Body of pancreas (tissue), 4 donors: ENCODE measurements at regions not wholly inside any gene's neighbourhood (a gene's known extent, or its start where the extent isn't known, plus 50 kb on each side); places are given as distances from the start of the nearest gene placed in this dataset.

Experiments used
- ATAC-seq: fragments of 150-250 bp; one replicate; pipeline ENCODE4 v1.9.1; 2016
- DNase-seq, 4 donors: peaks; one replicate each; pipeline ENCODE4 v3.0.0-alpha.2; 2019
- H3K27ac ChIP-seq, 4 donors: fragments of 200-600 bp; sonication (generic); 1 replicate in 3 of 4; 2 replicates in 1 of 4; pipeline versions ENCODE4 v1.5.1 to v1.6.1; 2016 to 2019; ENCODE audit warnings: mild to moderate bottlenecking in 1 of 4, mixed read lengths in 1 of 4, moderate library complexity in 1 of 4
- H3K27me3 ChIP-seq, 2 donors: fragments of 200-600 bp; sonication (generic); one replicate each; pipeline ENCODE4 v1.6.0; 2016; ENCODE audit warnings: mild to moderate bottlenecking in 1 of 2
- H3K36me3 ChIP-seq, 2 donors: fragments of 200-600 bp; sonication (generic); replicated peaks in 1 of 2; 2 replicates each; pipeline ENCODE4 v1.5.1; 2016; ENCODE audit warnings: low read depth in 2 of 2; ENCODE audit not compliant: insufficient read depth in 1 of 2
- H3K4me1 ChIP-seq: fragments of 200-600 bp; sonication (generic); one replicate; pipeline ENCODE4 v1.6.0; 2016
- H3K4me3 ChIP-seq, 2 donors: fragments of 200-600 bp; sonication (generic); 1 replicate in 1 of 2; 2 replicates in 1 of 2; pipeline ENCODE4 v1.5.1; 2016 to 2019
- H3K9me3 ChIP-seq, 3 donors: fragments of 200-600 bp; sonication (generic); 1 replicate in 2 of 3; 2 replicates in 1 of 3; pipeline ENCODE4 v1.5.1; 2016
- POLR2A ChIP-seq, 3 donors: fragments of 450-650 bp; IDR thresholded peaks; one replicate each; pipeline ENCODE4 v1.6.1; 2016; ENCODE audit warnings: antibody characterized with exemption in 3 of 3, mild to moderate bottlenecking in 2 of 3
- WGBS, 2 donors: methylation state at CpG; one replicate each; pipeline ENCODE4 v1.1.5; 2017; 5-methylcytosine and 5-hydroxymethylcytosine counted together
- intact Hi-C: fragments of 100-400 bp; cut with DNase I; formaldehyde crosslinking; loops from one replicate; pipeline ENCODE4 v1.15.1; 2023
- TF ChIP-seq, protein P1 (sequence below), 7 experiments: fragments of 450-650 bp in 4 of 7; fragments of 200-600 bp in 3 of 7; sonication (generic) in 3 of 7; IDR thresholded peaks; one replicate each; pipeline ENCODE4 v1.5.1; 2016 to 2019; ENCODE audit warnings: antibody characterized with exemption in 7 of 7

DNA sequence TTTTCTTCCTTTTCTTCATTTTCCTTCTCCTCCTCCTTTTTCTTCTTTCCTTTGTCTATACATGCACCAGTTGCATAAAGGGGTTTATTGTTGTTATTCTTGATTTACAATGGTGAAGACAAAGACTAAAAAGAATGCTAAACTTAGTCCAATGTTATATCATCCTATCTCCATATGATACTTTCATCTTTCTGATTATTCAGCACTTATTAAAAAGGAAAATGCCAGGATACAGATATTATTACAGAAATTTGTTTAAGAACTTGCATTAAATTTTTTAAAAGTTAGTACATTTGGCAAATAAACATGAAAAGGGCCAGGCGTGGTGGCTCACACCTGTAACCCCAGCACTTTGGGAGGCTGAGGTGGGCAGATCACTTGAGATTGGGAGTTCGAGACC lies 1074.9 kb downstream of the EFNA5 start:
- TF ChIP-seq, protein P1, sequence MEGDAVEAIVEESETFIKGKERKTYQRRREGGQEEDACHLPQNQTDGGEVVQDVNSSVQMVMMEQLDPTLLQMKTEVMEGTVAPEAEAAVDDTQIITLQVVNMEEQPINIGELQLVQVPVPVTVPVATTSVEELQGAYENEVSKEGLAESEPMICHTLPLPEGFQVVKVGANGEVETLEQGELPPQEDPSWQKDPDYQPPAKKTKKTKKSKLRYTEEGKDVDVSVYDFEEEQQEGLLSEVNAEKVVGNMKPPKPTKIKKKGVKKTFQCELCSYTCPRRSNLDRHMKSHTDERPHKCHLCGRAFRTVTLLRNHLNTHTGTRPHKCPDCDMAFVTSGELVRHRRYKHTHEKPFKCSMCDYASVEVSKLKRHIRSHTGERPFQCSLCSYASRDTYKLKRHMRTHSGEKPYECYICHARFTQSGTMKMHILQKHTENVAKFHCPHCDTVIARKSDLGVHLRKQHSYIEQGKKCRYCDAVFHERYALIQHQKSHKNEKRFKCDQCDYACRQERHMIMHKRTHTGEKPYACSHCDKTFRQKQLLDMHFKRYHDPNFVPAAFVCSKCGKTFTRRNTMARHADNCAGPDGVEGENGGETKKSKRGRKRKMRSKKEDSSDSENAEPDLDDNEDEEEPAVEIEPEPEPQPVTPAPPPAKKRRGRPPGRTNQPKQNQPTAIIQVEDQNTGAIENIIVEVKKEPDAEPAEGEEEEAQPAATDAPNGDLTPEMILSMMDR (IDR thresholded peaks at IDR 0.05): no peak
- TF ChIP-seq POLR2A (IDR thresholded peaks at IDR 0.05): no peak
- no peak overlapping the region for H3K27ac ChIP-seq
- no peaks in the 10 kb centered on the region for H3K4me1 ChIP-seq
- no peaks in the 10 kb centered on the region for H3K27me3 ChIP-seq
- H3K36me3 ChIP-seq: no peaks in the 10 kb centered on the region
- 88 to 91% methylated on average over 2 of the region's 2 CpGs for WGBS, 2 donors
- ATAC-seq: no peak
- H3K9me3 ChIP-seq: no peaks in the 10 kb centered on the region
- no peak overlapping the region for H3K4me3 ChIP-seq
- no peak for DNase-seq
- intact Hi-C loops: no loop called here

DNA sequence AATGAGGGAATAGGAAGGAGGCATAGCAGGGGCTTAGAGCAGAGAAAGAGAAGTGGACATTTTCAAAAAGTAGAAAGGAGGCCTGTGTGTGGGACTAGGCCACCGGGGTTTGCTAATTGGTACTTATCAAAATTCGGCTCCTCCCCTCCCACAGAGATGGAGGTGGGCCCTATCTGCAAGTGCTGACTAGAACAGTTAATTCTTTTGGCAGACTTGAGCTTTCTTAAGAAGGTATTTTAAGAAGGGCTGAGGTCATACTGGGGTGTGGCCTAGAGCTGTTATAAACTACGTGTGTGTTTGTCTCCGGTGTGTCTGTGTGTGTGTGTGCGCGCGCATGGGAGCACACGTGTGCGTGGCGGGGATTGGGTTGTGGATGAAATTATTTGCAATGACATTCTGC lies 1086.5 kb downstream of the EFNA5 start:
- H3K4me3 ChIP-seq: no peak overlapping the region
- DNase-seq (no peak), ATAC-seq (no peak)
- no peaks in the 10 kb centered on the region for H3K36me3 ChIP-seq
- TF ChIP-seq POLR2A (IDR thresholded peaks at IDR 0.05): no peak
- TF ChIP-seq, protein P1 (IDR thresholded peaks at IDR 0.05): no peak
- no peaks in the 10 kb centered on the region for H3K27me3 ChIP-seq
- WGBS, 2 donors: 69 to 81% methylated on average over 10 of the region's 10 CpGs
- no peak overlapping the region for H3K27ac ChIP-seq
- H3K9me3 ChIP-seq: no peaks in the 10 kb centered on the region
- H3K4me1 ChIP-seq: no peaks in the 10 kb centered on the region
- intact Hi-C loops: no loop called here

DNA sequence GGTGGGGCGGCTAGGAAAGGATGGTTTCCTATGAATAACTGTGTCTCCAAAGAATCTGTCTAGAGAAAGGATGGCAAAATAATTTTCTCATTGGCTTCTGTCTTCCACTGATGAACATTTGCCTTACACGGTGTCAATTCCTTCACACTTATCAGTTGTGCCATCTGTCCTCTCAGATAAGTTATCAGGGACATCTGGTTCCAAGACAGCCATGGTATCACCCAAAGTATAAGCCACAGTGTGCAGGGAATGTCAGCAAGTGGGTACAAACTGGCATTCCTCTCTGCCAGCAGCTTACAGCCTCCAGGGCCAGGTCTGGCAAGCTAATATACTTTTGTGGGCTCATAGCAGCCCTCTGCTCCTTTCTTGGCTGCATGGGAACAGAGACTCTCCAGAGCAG lies 1092.0 kb downstream of the EFNA5 start:
- intact Hi-C loops: no loop called here
- Histone ChIP-seq H3K36me3 (no peaks in the 10 kb centered on the region), H3K4me3 (no peak overlapping the region), H3K9me3 (no peaks in the 10 kb centered on the region), H3K27ac (no peak overlapping the region), H3K4me1 (no peaks in the 10 kb centered on the region), H3K27me3 (no peaks in the 10 kb centered on the region)
- no peak for DNase-seq
- no peak for TF ChIP-seq POLR2A (IDR thresholded peaks at IDR 0.05)
- TF ChIP-seq, protein P1 (IDR thresholded peaks at IDR 0.05): no peak
- ATAC-seq: no peak
- 69 to 78% methylated on average over 2 of the region's 2 CpGs for WGBS, 2 donors

DNA sequence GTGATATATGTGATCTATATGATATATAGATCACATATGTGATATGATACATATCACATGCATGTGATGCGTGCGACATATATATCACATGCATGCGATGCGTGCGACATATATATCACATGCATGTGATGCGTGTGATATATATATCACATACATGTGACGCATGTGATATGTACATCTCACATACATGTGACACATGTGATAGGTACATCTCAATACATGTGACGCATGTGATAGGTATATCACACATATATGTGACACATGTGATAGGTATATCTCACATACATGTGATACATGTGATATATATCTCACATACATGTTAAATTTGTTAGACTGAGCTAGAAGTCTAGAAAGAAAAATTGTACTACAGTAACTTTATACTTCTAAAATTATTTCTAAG lies 1095.9 kb downstream of the EFNA5 start:
- Histone ChIP-seq H3K27me3 (no peaks in the 10 kb centered on the region), H3K4me3 (no peak overlapping the region), H3K36me3 (no peaks in the 10 kb centered on the region), H3K9me3 (no peaks in the 10 kb centered on the region), H3K4me1 (no peaks in the 10 kb centered on the region), H3K27ac (no peak overlapping the region)
- ATAC-seq (no peak), DNase-seq (no peak)
- intact Hi-C loops: no loop called here
- 86 to 90% methylated on average over 8 of the region's 8 CpGs for WGBS, 2 donors
- TF ChIP-seq POLR2A (IDR thresholded peaks at IDR 0.05): no peak
- TF ChIP-seq, protein P1 (IDR thresholded peaks at IDR 0.05): no peak

DNA sequence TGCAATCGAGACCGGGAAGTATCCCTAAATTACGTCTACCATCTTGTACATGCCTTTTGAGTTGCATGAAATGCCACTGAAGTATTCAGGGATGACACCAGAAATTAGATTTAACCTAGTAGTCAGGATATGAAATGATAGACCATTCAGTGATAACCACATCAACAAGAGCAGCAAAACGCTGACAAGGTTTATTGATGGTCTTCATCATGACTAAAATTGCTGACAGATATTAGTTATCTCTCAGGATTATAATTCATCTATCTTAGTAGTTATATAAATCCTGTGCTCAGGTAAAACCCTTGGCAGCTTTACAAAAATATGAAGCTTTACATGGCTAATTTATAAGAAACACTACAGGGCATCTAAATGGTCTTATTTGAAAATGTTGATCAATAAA lies 1104.7 kb downstream of the EFNA5 start:
- no peaks in the 10 kb centered on the region for H3K27me3 ChIP-seq
- no peaks in the 10 kb centered on the region for H3K4me1 ChIP-seq
- H3K27ac ChIP-seq: no peak overlapping the region
- no peak overlapping the region for H3K4me3 ChIP-seq
- WGBS, 2 donors: 70 to 71% methylated on average over 4 of the region's 4 CpGs
- no peaks in the 10 kb centered on the region for H3K36me3 ChIP-seq
- no peak for DNase-seq
- intact Hi-C loops: no loop called here
- ATAC-seq: no peak
- TF ChIP-seq, protein P1 (IDR thresholded peaks at IDR 0.05): no peak
- no peak for TF ChIP-seq POLR2A (IDR thresholded peaks at IDR 0.05)
- H3K9me3 ChIP-seq: no peaks in the 10 kb centered on the region
